Neuronal stem cell (in vitro differentiated cells): ENCODE measurements at regions not wholly inside any gene's neighbourhood (a gene's known extent, or its start where the extent isn't known, plus 50 kb on each side); places are given as distances from the start of the nearest gene placed in this dataset.

Experiments
- DNase-seq: peaks from one replicate; pipeline ENCODE4 v3.0.0-alpha.2; 2013; ENCODE audit warnings: low spot score
- H2AFZ ChIP-seq: one replicate; pipeline ENCODE4 v1.6.1; 2013; ENCODE audit warnings: mild to moderate bottlenecking, low read length, inconsistent platforms
- H2AK5ac ChIP-seq: 2 replicates; pipeline ENCODE4 v1.6.1; 2013; ENCODE audit warnings: low read depth, mild to moderate bottlenecking, inconsistent platforms, low read length, moderate library complexity, mixed read lengths
- H2BK120ac ChIP-seq: 2 replicates; pipeline ENCODE4 v1.6.1; 2013; ENCODE audit warnings: low read depth, mild to moderate bottlenecking, inconsistent platforms, low read length, moderate library complexity, mixed read lengths
- H2BK12ac ChIP-seq: one replicate; pipeline ENCODE4 v1.6.1; 2013; ENCODE audit warnings: low read length, inconsistent platforms
- H2BK15ac ChIP-seq: 2 replicates; pipeline ENCODE4 v1.6.1; 2013; ENCODE audit warnings: mild to moderate bottlenecking, low read length, inconsistent platforms, mixed read lengths
- H2BK5ac ChIP-seq: one replicate; pipeline ENCODE4 v1.6.1; 2013; ENCODE audit warnings: inconsistent platforms, mild to moderate bottlenecking, low read length, moderate library complexity
- H3K14ac ChIP-seq: one replicate; pipeline ENCODE4 v1.6.1; 2013; ENCODE audit warnings: low read length, inconsistent platforms
- H3K18ac ChIP-seq: 2 replicates; pipeline ENCODE4 v1.6.1; 2013; ENCODE audit warnings: low read length, inconsistent platforms
- H3K23ac ChIP-seq: 2 replicates; pipeline ENCODE4 v1.6.1; 2013; ENCODE audit warnings: low read depth, mild to moderate bottlenecking, mixed read lengths, low read length, inconsistent platforms; ENCODE audit not compliant: poor library complexity
- H3K27ac ChIP-seq: replicated peaks from 3 replicates; pipeline ENCODE4 v1.5.1; 2013; ENCODE audit warnings: low read length, inconsistent platforms
- H3K27me3 ChIP-seq, 3 experiments: 2 replicates each; pipeline ENCODE4 v1.6.1; 2013; ENCODE audit warnings: low read length in 3 of 3, mild to moderate bottlenecking in 2 of 3, inconsistent platforms in 1 of 3, low read depth in 1 of 3, mixed read lengths in 1 of 3, moderate library complexity in 1 of 3; ENCODE audit not compliant: control insufficient read depth in 3 of 3, insufficient read depth in 3 of 3
- H3K36me3 ChIP-seq, 2 donors: replicated peaks in 1 of 2; 2 replicates each; pipeline ENCODE4 v1.6.1; 2013; ENCODE audit warnings: low read length in 2 of 2; ENCODE audit not compliant: control insufficient read depth in 2 of 2, insufficient read depth in 2 of 2
- H3K4ac ChIP-seq: 2 replicates; pipeline ENCODE4 v1.6.1; 2013; ENCODE audit warnings: inconsistent platforms, mild to moderate bottlenecking, low read length, moderate library complexity
- H3K4me1 ChIP-seq, 2 donors: 1 replicate in 1 of 2; 2 replicates in 1 of 2; pipeline ENCODE4 v1.6.1; 2013; ENCODE audit warnings: low read length in 2 of 2, low read depth in 1 of 2; ENCODE audit not compliant: control insufficient read depth in 2 of 2, insufficient read depth in 1 of 2
- H3K4me2 ChIP-seq: one replicate; pipeline ENCODE4 v1.6.1; 2013; ENCODE audit warnings: mild to moderate bottlenecking, low read length, inconsistent platforms; ENCODE audit not compliant: insufficient read depth, poor library complexity, severe bottlenecking
- H3K4me3 ChIP-seq, 2 donors: 2 replicates each; pipeline ENCODE4 v1.5.1; 2013; ENCODE audit warnings: low read length in 2 of 2, mild to moderate bottlenecking in 2 of 2, inconsistent platforms in 1 of 2, moderate library complexity in 1 of 2
- H3K79me1 ChIP-seq: one replicate; pipeline ENCODE4 v1.6.1; 2013; ENCODE audit warnings: low read depth, mild to moderate bottlenecking, inconsistent platforms, low read length, moderate library complexity
- H3K9ac ChIP-seq: one replicate; pipeline ENCODE4 v1.6.1; 2013; ENCODE audit warnings: mild to moderate bottlenecking, low read depth, low read length, inconsistent platforms; ENCODE audit not compliant: poor library complexity
- H3K9me3 ChIP-seq, 2 donors: replicated peaks in 1 of 2; 2 replicates each; pipeline versions ENCODE3 to v1.6.1; 2013; ENCODE audit warnings: low read length in 2 of 2, mild to moderate bottlenecking in 2 of 2, inconsistent platforms in 1 of 2, low read depth in 1 of 2, mixed read lengths in 1 of 2, moderate library complexity in 1 of 2; ENCODE audit not compliant: control insufficient read depth in 2 of 2, insufficient read depth in 1 of 2
- H4K8ac ChIP-seq: one replicate; pipeline ENCODE4 v1.6.1; 2013; ENCODE audit warnings: low read depth, mild to moderate bottlenecking, inconsistent platforms, low read length, moderate library complexity
- H4K91ac ChIP-seq: one replicate; pipeline ENCODE4 v1.6.1; 2013; ENCODE audit warnings: low read length, low read depth, mild to moderate bottlenecking, inconsistent platforms; ENCODE audit not compliant: poor library complexity
- WGBS, 2 donors: extraction: QIAGEN DNeasy Blood & Tissue Kit; methylation state at CpG; one replicate each; pipeline ENCODE4 v1.1.7; 2013; ENCODE audit warnings: missing lambda C conversion rate in 2 of 2, mixed read lengths in 1 of 2; ENCODE audit not compliant: insufficient read length in 2 of 2, insufficient replicate concordance in 1 of 2; ENCODE audit errors: extremely low coverage in 2 of 2; 5-methylcytosine and 5-hydroxymethylcytosine counted together

DNA sequence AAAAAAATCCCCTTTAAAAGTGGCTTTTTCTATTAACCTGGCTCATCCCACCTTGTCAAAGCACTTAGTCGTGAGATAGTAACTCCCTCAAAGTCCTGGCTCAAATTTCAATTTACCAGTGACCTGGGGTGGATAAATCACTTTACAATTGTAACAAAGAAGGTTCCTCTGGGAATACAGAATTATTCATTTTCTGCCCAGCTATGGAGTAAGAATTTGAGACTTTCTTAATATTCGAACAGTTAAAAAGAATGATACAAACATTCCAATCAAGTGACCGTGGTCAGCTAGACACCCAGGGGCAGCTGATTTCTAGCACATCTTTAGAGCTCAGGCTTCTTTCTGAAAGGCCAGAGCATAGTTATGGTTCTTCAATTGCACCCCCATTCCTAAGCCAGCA lies 291.0 kb upstream of the TGFBR2 start:
- Histone ChIP-seq H3K79me1 (no peaks in the 10 kb centered on the region), H3K36me3 (no peaks in the 10 kb centered on the region), H2AFZ (no peak overlapping the region), H2AK5ac (no peak overlapping the region), H2BK120ac (no peak overlapping the region), H4K8ac (no peak overlapping the region), H3K14ac (no peak overlapping the region), H3K23ac (no peak overlapping the region), H2BK15ac (no peak overlapping the region), H3K4me3 (no peak overlapping the region), H2BK12ac (no peak overlapping the region), H3K9me3 (peaks cover 0 to 7% of the 10 kb centered on the region in 2 donors), H3K18ac (no peak overlapping the region), H3K4me1 (peaks cover 0 to 4% of the 10 kb centered on the region in 2 donors), H3K27ac (no peak overlapping the region), H4K91ac (no peak overlapping the region), H3K4ac (no peak overlapping the region), H2BK5ac (no peak overlapping the region), H3K9ac (no peak overlapping the region), H3K27me3 (no peaks in the 10 kb centered on the region), H3K4me2 (no peak overlapping the region)
- DNase-seq, result no peak
- no CpG with 5 or more reads among the region's 3 CpGs for WGBS, 2 donors

- Histone ChIP-seq H2BK5ac (no peak overlapping the region), H2AFZ (no peak overlapping the region), H3K79me1 (no peaks in the 10 kb centered on the region), H2BK120ac (no peak overlapping the region), H3K23ac (no peak overlapping the region), H4K8ac (no peak overlapping the region), H3K27me3 (no peaks in the 10 kb centered on the region), H3K9ac (no peak overlapping the region), H3K4me1 (no peaks in the 10 kb centered on the region), H2BK12ac (no peak overlapping the region), H2BK15ac (no peak overlapping the region), H3K9me3 (peaks cover 0 to 5% of the 10 kb centered on the region in 2 donors), H2AK5ac (no peak overlapping the region), H3K4me2 (no peak overlapping the region), H3K36me3 (no peaks in the 10 kb centered on the region), H3K4ac (no peak overlapping the region), H3K4me3 (no peak overlapping the region), H3K18ac (no peak overlapping the region), H3K14ac (no peak overlapping the region), H3K27ac (no peak overlapping the region), H4K91ac (no peak overlapping the region)
- no peak for DNase-seq
- WGBS, 2 donors, result no CpG with 5 or more reads among the region's 3 CpGs
These were observed 288.8 kb upstream of the TGFBR2 start for GRCh38 chr3:30317561-30317960.

GRCh38 chr3:30318110-30318509 lies 288.3 kb upstream of the TGFBR2 start:
- H3K18ac ChIP-seq, result no peak overlapping the region
- H3K4me3 ChIP-seq, result no peak overlapping the region
- no peak overlapping the region for H2AK5ac ChIP-seq
- no peaks in the 10 kb centered on the region for H3K27me3 ChIP-seq
- no peak overlapping the region for H2BK120ac ChIP-seq
- H3K4ac ChIP-seq, result no peak overlapping the region
- WGBS, 2 donors, result no CpG with 5 or more reads among the region's 3 CpGs
- H3K23ac ChIP-seq, result no peak overlapping the region
- peaks cover 0 to 5% of the 10 kb centered on the region in 2 donors for H3K9me3 ChIP-seq
- H3K14ac ChIP-seq, result no peak overlapping the region
- no peaks in the 10 kb centered on the region for H3K4me1 ChIP-seq
- H4K91ac ChIP-seq, result no peak overlapping the region
- no peaks in the 10 kb centered on the region for H3K36me3 ChIP-seq
- no peak overlapping the region for H3K9ac ChIP-seq
- H3K79me1 ChIP-seq, result no peaks in the 10 kb centered on the region
- DNase-seq, result no peak
- no peak overlapping the region for H2BK15ac ChIP-seq
- no peak overlapping the region for H4K8ac ChIP-seq
- H2BK5ac ChIP-seq, result no peak overlapping the region
- no peak overlapping the region for H2AFZ ChIP-seq
- no peak overlapping the region for H3K4me2 ChIP-seq
- H2BK12ac ChIP-seq, result no peak overlapping the region
- H3K27ac ChIP-seq, result no peak overlapping the region

DNA sequence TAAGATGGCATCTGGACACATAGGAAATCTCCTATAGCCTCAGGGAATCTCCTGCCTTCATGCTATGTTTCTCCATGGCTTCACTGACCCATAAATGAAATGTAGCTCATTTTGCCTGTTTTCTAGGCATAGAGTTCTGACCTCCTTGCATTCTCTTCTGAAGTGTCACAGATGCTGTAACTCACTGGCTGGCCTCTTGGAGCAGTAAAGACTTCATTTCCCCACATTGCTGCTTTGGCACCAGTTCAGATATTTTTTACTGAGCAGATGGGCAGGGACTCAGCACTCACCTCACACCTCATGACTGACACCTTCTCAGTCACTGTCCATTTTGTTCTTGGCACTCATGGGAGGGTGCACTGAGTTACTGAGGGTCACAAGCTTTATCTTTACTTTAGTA lies 286.7 kb upstream of the TGFBR2 start:
- H4K91ac ChIP-seq, result no peak overlapping the region
- H3K14ac ChIP-seq, result no peak overlapping the region
- no peaks in the 10 kb centered on the region for H3K36me3 ChIP-seq
- H2AK5ac ChIP-seq, result no peak overlapping the region
- no peak for DNase-seq
- H3K23ac ChIP-seq, result no peak overlapping the region
- no peak overlapping the region for H3K27ac ChIP-seq
- no peak overlapping the region for H3K4ac ChIP-seq
- H3K27me3 ChIP-seq, result no peaks in the 10 kb centered on the region
- no peak overlapping the region for H3K4me3 ChIP-seq
- H2BK15ac ChIP-seq, result no peak overlapping the region
- H2BK5ac ChIP-seq, result no peak overlapping the region
- H3K9me3 ChIP-seq, result peaks cover 0 to 5% of the 10 kb centered on the region in 2 donors
- H2AFZ ChIP-seq, result no peak overlapping the region
- no peaks in the 10 kb centered on the region for H3K4me1 ChIP-seq
- H3K9ac ChIP-seq, result no peak overlapping the region
- H4K8ac ChIP-seq, result no peak overlapping the region
- no peak overlapping the region for H2BK12ac ChIP-seq
- no peak overlapping the region for H2BK120ac ChIP-seq
- H3K79me1 ChIP-seq, result no peaks in the 10 kb centered on the region
- H3K4me2 ChIP-seq, result no peak overlapping the region
- no peak overlapping the region for H3K18ac ChIP-seq
